Muscle layer of colon (tissue), 2 donors: ENCODE measurements at regions not wholly inside any gene's neighbourhood (a gene's known extent, or its start where the extent isn't known, plus 50 kb on each side); places are given as distances from the start of the nearest gene placed in this dataset.
A peak's percentile ranks its signal among the peaks of the same experiment; 100 is the strongest.

Experiments used
- H3K27ac ChIP-seq: one replicate; pipeline ENCODE4 v1.7.0; 2013; ENCODE audit warnings: low read depth, mild to moderate bottlenecking, low read length, moderate library complexity
- H3K27me3 ChIP-seq, 2 donors: one replicate each; pipeline ENCODE4 v1.7.0; 2013; ENCODE audit warnings: low read length in 2 of 2, mild to moderate bottlenecking in 2 of 2; ENCODE audit not compliant: insufficient read depth in 2 of 2, control insufficient read depth in 1 of 2
- H3K36me3 ChIP-seq: one replicate; pipeline ENCODE4 v1.7.0; 2013; ENCODE audit warnings: mild to moderate bottlenecking, low read length; ENCODE audit not compliant: insufficient read depth
- H3K4me1 ChIP-seq: one replicate; pipeline ENCODE4 v1.7.0; 2013; ENCODE audit warnings: mild to moderate bottlenecking, low read length; ENCODE audit not compliant: insufficient read depth
- H3K4me3 ChIP-seq, 2 donors: one replicate each; pipeline ENCODE4 v1.7.0; 2013; ENCODE audit warnings: low read length in 2 of 2, low read depth in 1 of 2, mild to moderate bottlenecking in 1 of 2, moderate library complexity in 1 of 2
- H3K9ac ChIP-seq: one replicate; pipeline ENCODE4 v1.7.0; 2013; ENCODE audit warnings: low read length
- H3K9me3 ChIP-seq: one replicate; pipeline ENCODE4 v1.7.0; 2013; ENCODE audit warnings: mild to moderate bottlenecking, low read length
- donor health status: abdominal sarcoma.
- donor health status: Adenocarcinoma of cecum.

- H3K4me1 ChIP-seq = peaks cover 10% of the 10 kb centered on the region
- H3K9me3 ChIP-seq = no peaks in the 10 kb centered on the region
- no peak overlapping the region for H3K4me3 ChIP-seq
- no peak overlapping the region for H3K27ac ChIP-seq
- no peak overlapping the region for H3K9ac ChIP-seq
- H3K27me3 ChIP-seq = no peaks in the 10 kb centered on the region
- H3K36me3 ChIP-seq = no peaks in the 10 kb centered on the region
These were observed 285.2 kb upstream of the KLF6 start for GRCh38 chr10:4070184-4070583.

GRCh38 chr10:4069491-4069890 is 284.5 kb upstream of the KLF6 start:
- Histone ChIP-seq H3K9me3 (no peaks in the 10 kb centered on the region), H3K36me3 (no peaks in the 10 kb centered on the region), H3K4me3 (no peak overlapping the region), H3K27ac (no peak overlapping the region), H3K27me3 (no peaks in the 10 kb centered on the region), H3K9ac (no peak overlapping the region), H3K4me1 (peaks cover 8% of the 10 kb centered on the region)

GRCh38 chr10:4068629-4069028 is 283.6 kb upstream of the KLF6 start:
- Histone ChIP-seq H3K9ac (no peak overlapping the region), H3K27me3 (no peaks in the 10 kb centered on the region), H3K4me3 (no peak overlapping the region), H3K9me3 (no peaks in the 10 kb centered on the region), H3K27ac (no peak overlapping the region), H3K4me1 (peaks cover under 1% of the 10 kb centered on the region), H3K36me3 (no peaks in the 10 kb centered on the region)

GRCh38 chr10:4067931-4068561 is 283.0 kb upstream of the KLF6 start:
- Histone ChIP-seq H3K4me1 (no peaks in the 10 kb centered on the region), H3K27me3 (no peaks in the 10 kb centered on the region), H3K4me3 (no peak overlapping the region), H3K27ac (no peak overlapping the region), H3K9ac (no peak overlapping the region), H3K9me3 (no peaks in the 10 kb centered on the region), H3K36me3 (no peaks in the 10 kb centered on the region)

GRCh38 chr10:4067531-4067930 is 282.5 kb upstream of the KLF6 start:
- Histone ChIP-seq H3K4me3 (no peak overlapping the region), H3K27ac (no peak overlapping the region), H3K27me3 (no peaks in the 10 kb centered on the region), H3K9ac (no peak overlapping the region), H3K36me3 (no peaks in the 10 kb centered on the region), H3K9me3 (no peaks in the 10 kb centered on the region), H3K4me1 (no peaks in the 10 kb centered on the region)

- Histone ChIP-seq H3K36me3 (no peaks in the 10 kb centered on the region), H3K4me1 (peaks cover 3% of the 10 kb centered on the region), H3K9ac (no peak overlapping the region), H3K27me3 (no peaks in the 10 kb centered on the region), H3K4me3 (no peak overlapping the region), H3K9me3 (no peaks in the 10 kb centered on the region), H3K27ac (no peak overlapping the region)
These were observed 281.8 kb upstream of the KLF6 start for GRCh38 chr10:4066581-4067390.

- Histone ChIP-seq H3K9ac (no peak overlapping the region), H3K9me3 (no peaks in the 10 kb centered on the region)
These were observed 279.5 kb upstream of the KLF6 start for GRCh38 chr10:4064489-4064888.

GRCh38 chr10:4063717-4064116 is 278.7 kb upstream of the KLF6 start:
- Histone ChIP-seq H3K36me3 (no peaks in the 10 kb centered on the region), H3K4me1 (peaks cover 23% of the 10 kb centered on the region), H3K27me3 (no peaks in the 10 kb centered on the region), H3K4me3 (no peak overlapping the region), H3K9me3 (no peaks in the 10 kb centered on the region), H3K27ac (no peak overlapping the region), H3K9ac (no peak overlapping the region)

More at GRCh38 chr10:4064489-4064888, 279.5 kb upstream of the KLF6 start:
- H3K4me1 ChIP-seq = peaks cover 21% of the 10 kb centered on the region
- H3K27ac ChIP-seq = no peak overlapping the region
- no peaks in the 10 kb centered on the region for H3K27me3 ChIP-seq
- H3K36me3 ChIP-seq = no peaks in the 10 kb centered on the region
- no peak overlapping the region for H3K4me3 ChIP-seq

- no peak overlapping the region for H3K4me3 ChIP-seq
- H3K9ac ChIP-seq = no peak overlapping the region
- H3K36me3 ChIP-seq = no peaks in the 10 kb centered on the region
- peaks cover 30% of the 10 kb centered on the region for H3K4me1 ChIP-seq
- H3K27ac ChIP-seq = no peak overlapping the region
- no peaks in the 10 kb centered on the region for H3K9me3 ChIP-seq
- H3K27me3 ChIP-seq = no peaks in the 10 kb centered on the region
These were observed 277.7 kb upstream of the KLF6 start for GRCh38 chr10:4062751-4063150.

GRCh38 chr10:4062072-4062471 is 277.1 kb upstream of the KLF6 start:
- Histone ChIP-seq H3K9ac (no peak overlapping the region), H3K36me3 (no peaks in the 10 kb centered on the region), H3K27me3 (no peaks in the 10 kb centered on the region), H3K4me3 (peak overlapping the region in 1 of 2 donors; percentile 5), H3K27ac (peak overlapping the region; percentile 67), H3K4me1 (peaks cover 30% of the 10 kb centered on the region), H3K9me3 (no peaks in the 10 kb centered on the region)

- H3K9ac ChIP-seq = no peak overlapping the region
These were observed 276.5 kb upstream of the KLF6 start for GRCh38 chr10:4061441-4061951.

More at GRCh38 chr10:4061441-4061951, 276.5 kb upstream of the KLF6 start:
- Histone ChIP-seq H3K27ac (peak overlapping the region; percentile 67), H3K36me3 (no peaks in the 10 kb centered on the region), H3K4me3 (peak overlapping the region in 1 of 2 donors; percentile 5), H3K27me3 (no peaks in the 10 kb centered on the region), H3K4me1 (peaks cover 30% of the 10 kb centered on the region), H3K9me3 (no peaks in the 10 kb centered on the region)
